ENCODE measurements at regions not wholly inside any gene's neighbourhood (a gene's known extent, or its start where the extent isn't known, plus 50 kb on each side); places are given as distances from the start of the nearest gene placed in this dataset.

DNA sequence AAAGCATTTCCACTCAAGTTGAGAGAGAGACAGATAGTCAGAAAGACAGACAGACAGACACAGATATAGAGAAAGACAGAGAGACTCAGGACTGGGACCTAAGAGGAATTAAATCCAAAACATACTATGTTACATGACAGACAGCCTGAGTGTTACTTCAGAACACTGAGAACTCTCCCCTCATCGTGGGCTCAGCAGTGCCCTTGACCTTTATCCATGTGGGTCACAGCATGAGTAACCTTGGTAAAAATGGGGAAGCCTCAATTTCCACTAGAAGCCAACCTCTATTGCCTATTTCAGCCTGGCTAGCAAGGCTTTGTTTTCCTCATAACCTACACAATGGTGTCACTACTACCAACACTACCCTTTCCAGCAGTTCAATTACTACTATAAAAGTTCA lies 81.9 kb upstream of the TRABD2B start:
- Histone ChIP-seq H3K27ac (ENCODE audit: low read depth, low read length) (no peak overlapping the region), H3K27me3 (ENCODE audit: insufficient read depth, low read length) (no peaks in the 10 kb centered on the region), H3K36me3 (ENCODE audit: insufficient read depth, low read length) (no peaks in the 10 kb centered on the region), H4K20me1 (ENCODE audit: insufficient read depth, low read length) (no peaks in the 10 kb centered on the region), H3K79me2 (ENCODE audit: insufficient read depth, low read length) (no peaks in the 10 kb centered on the region), H3K9me3 (ENCODE audit: low read depth, low read length) (no peaks in the 10 kb centered on the region), H3K4me2 (ENCODE audit: insufficient read depth, low read length) (no peak overlapping the region), H3K4me3 (ENCODE audit: insufficient read depth, low read length) (no peak overlapping the region), H3K4me1 (ENCODE audit: insufficient read depth, low read length) (no peaks in the 10 kb centered on the region), H2AFZ (ENCODE audit: low read length) (no peak overlapping the region)
- TF ChIP-seq, protein P1, sequence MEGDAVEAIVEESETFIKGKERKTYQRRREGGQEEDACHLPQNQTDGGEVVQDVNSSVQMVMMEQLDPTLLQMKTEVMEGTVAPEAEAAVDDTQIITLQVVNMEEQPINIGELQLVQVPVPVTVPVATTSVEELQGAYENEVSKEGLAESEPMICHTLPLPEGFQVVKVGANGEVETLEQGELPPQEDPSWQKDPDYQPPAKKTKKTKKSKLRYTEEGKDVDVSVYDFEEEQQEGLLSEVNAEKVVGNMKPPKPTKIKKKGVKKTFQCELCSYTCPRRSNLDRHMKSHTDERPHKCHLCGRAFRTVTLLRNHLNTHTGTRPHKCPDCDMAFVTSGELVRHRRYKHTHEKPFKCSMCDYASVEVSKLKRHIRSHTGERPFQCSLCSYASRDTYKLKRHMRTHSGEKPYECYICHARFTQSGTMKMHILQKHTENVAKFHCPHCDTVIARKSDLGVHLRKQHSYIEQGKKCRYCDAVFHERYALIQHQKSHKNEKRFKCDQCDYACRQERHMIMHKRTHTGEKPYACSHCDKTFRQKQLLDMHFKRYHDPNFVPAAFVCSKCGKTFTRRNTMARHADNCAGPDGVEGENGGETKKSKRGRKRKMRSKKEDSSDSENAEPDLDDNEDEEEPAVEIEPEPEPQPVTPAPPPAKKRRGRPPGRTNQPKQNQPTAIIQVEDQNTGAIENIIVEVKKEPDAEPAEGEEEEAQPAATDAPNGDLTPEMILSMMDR (IDR thresholded peaks at IDR 0.05; ENCODE audit: extremely low read depth, low read depth, low read length): no peak
- no peak for DNase-seq (ENCODE audit: insufficient read length, low spot score, missing footprints)

DNA sequence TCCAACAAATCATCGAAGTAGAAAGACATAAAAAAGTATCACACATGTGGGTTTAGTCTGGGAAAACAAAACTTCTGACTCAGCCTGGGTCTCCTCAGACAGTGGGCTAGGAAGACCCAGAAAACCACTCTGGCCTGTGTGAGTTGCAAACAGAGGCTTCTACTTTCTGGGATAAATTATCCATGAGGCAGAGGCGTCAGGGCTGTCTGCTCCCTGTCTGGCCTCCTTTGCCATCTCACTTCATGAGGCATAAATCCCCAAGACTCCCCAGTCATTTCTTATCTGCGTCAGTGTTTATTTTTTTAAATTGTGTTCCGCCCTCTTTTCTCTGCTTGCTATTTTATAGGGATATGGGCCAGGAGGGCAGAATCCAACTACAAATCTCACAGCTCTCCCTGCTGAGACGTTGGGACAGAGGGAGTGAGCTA lies 80.6 kb upstream of the TRABD2B start:
- Histone ChIP-seq H3K4me1 (ENCODE audit: insufficient read depth, low read length) (no peaks in the 10 kb centered on the region), H4K20me1 (ENCODE audit: insufficient read depth, low read length) (no peaks in the 10 kb centered on the region)
- DNase-seq (ENCODE audit: insufficient read length, low spot score, missing footprints): no peak

DNA sequence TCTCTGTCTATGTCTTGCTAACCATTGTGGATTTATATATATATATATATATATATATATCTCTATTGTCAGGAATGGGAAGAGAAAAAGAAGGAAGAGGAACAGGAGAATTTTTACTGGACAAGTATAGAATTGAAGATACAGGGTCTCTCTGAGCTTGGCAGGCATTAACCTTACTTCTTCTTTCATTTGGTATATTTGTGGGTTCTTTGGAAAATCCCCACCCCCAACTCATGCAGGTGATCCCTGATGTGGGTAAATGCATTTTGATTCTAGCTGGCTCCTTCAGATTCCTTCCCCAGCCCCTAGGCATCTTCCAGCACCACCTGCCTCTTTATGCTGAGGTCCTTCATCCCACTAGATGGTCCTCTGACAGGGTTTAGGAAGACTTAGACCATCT lies 78.8 kb upstream of the TRABD2B start:
- no peaks in the 10 kb centered on the region for H3K9me3 ChIP-seq (ENCODE audit: low read depth, low read length)
- TF ChIP-seq, protein P1 (IDR thresholded peaks at IDR 0.05; ENCODE audit: extremely low read depth, low read depth, low read length): no peak
- no peaks in the 10 kb centered on the region for H3K36me3 ChIP-seq (ENCODE audit: insufficient read depth, low read length)
- no peak overlapping the region for H2AFZ ChIP-seq (ENCODE audit: low read length)
- no peaks in the 10 kb centered on the region for H3K79me2 ChIP-seq (ENCODE audit: insufficient read depth, low read length)
- no peaks in the 10 kb centered on the region for H4K20me1 ChIP-seq (ENCODE audit: insufficient read depth, low read length)
- no peak overlapping the region for H3K4me2 ChIP-seq (ENCODE audit: insufficient read depth, low read length)
- DNase-seq (ENCODE audit: insufficient read length, low spot score, missing footprints): no peak
- H3K27me3 ChIP-seq (ENCODE audit: insufficient read depth, low read length): no peaks in the 10 kb centered on the region
- H3K4me1 ChIP-seq (ENCODE audit: insufficient read depth, low read length): no peaks in the 10 kb centered on the region
- no peak overlapping the region for H3K4me3 ChIP-seq (ENCODE audit: insufficient read depth, low read length)
- H3K27ac ChIP-seq (ENCODE audit: low read depth, low read length): no peak overlapping the region

More for the DNA sequence above, 80.6 kb upstream of the TRABD2B start:
- Histone ChIP-seq H3K9me3 (ENCODE audit: low read depth, low read length) (no peaks in the 10 kb centered on the region), H2AFZ (ENCODE audit: low read length) (no peak overlapping the region), H3K79me2 (ENCODE audit: insufficient read depth, low read length) (no peaks in the 10 kb centered on the region), H3K4me2 (ENCODE audit: insufficient read depth, low read length) (no peak overlapping the region), H3K4me3 (ENCODE audit: insufficient read depth, low read length) (no peak overlapping the region), H3K27ac (ENCODE audit: low read depth, low read length) (no peak overlapping the region), H3K36me3 (ENCODE audit: insufficient read depth, low read length) (no peaks in the 10 kb centered on the region), H3K27me3 (ENCODE audit: insufficient read depth, low read length) (no peaks in the 10 kb centered on the region)
- TF ChIP-seq, protein P1 (IDR thresholded peaks at IDR 0.05; ENCODE audit: extremely low read depth, low read depth, low read length): no peak

DNA sequence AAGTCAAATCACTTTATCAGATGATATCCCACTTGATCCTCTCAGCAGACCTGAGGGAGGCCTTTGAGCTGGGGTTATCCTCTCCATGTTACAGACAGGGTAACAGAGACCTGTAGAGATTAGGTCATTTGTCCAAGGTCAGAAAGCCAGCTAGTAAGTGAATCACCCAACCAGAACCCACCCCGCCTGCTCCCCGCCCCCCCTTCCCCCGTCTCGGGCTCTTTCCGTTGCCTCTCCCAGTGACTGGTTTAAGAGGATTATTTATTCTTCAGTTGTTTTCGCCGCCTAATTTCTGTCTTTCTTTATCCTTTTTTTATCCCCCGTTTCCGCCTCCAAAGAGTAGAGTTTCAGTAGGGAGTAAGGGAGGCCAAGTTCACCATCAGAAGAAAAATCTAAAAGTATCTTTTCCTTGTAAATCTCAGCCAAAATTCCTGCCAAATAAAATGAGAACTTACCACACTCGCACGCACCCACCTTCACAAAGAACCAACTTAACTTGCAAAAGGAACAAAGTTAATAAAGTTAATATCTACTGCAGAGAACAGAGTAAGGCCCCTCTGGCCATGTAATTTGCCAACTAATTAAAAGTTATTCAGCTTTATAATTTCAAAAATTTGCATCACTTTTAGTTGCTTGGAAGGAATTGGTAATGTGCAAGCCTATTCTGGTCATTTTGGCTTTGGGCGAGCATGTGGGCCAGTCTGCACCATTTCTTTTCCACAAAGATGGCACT lies 76.8 kb upstream of the TRABD2B start:
- DNase-seq (ENCODE audit: insufficient read length, low spot score, missing footprints): no peak
- no peak overlapping the region for H2AFZ ChIP-seq (ENCODE audit: low read length)
- H3K36me3 ChIP-seq (ENCODE audit: insufficient read depth, low read length): no peaks in the 10 kb centered on the region
- TF ChIP-seq, protein P1 (IDR thresholded peaks at IDR 0.05; ENCODE audit: extremely low read depth, low read depth, low read length): no peak
- no peaks in the 10 kb centered on the region for H4K20me1 ChIP-seq (ENCODE audit: insufficient read depth, low read length)
- no peak overlapping the region for H3K27ac ChIP-seq (ENCODE audit: low read depth, low read length)
- no peaks in the 10 kb centered on the region for H3K79me2 ChIP-seq (ENCODE audit: insufficient read depth, low read length)
- no peak overlapping the region for H3K4me3 ChIP-seq (ENCODE audit: insufficient read depth, low read length)
- H3K9me3 ChIP-seq (ENCODE audit: low read depth, low read length): no peaks in the 10 kb centered on the region
- H3K4me1 ChIP-seq (ENCODE audit: insufficient read depth, low read length): peaks cover 6% of the 10 kb centered on the region
- H3K4me2 ChIP-seq (ENCODE audit: insufficient read depth, low read length): no peak overlapping the region
- no peaks in the 10 kb centered on the region for H3K27me3 ChIP-seq (ENCODE audit: insufficient read depth, low read length)

All from osteoblast (primary cell).